ENCODE measurements at regions not wholly inside any gene's neighbourhood (a gene's known extent, or its start where the extent isn't known, plus 50 kb on each side); places are given as distances from the start of the nearest gene placed in this dataset.

DNA sequence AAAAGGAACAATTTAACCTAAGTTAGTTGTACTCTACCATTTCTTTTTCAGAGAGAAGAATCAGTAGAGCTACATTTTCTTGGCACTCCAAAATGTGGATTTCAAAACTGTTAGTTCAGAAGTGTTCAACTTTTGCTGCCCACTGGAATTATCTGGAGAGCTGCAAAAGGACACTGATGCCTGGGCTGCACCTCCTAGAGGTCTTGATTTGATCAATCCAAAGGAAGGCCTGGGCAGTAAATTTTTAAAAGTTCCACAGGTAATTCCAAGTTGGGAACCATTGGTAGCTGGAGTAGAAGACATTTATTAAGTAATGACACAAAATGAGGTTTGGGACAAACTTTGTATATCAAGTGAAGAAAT lies 79.3 kb upstream of the HMCN1 start (continued):
- TF ChIP-seq ZNF709 (CRISPR knock-in tag; IDR thresholded peaks at IDR 0.05), result no peak
- TF ChIP-seq, protein P1, sequence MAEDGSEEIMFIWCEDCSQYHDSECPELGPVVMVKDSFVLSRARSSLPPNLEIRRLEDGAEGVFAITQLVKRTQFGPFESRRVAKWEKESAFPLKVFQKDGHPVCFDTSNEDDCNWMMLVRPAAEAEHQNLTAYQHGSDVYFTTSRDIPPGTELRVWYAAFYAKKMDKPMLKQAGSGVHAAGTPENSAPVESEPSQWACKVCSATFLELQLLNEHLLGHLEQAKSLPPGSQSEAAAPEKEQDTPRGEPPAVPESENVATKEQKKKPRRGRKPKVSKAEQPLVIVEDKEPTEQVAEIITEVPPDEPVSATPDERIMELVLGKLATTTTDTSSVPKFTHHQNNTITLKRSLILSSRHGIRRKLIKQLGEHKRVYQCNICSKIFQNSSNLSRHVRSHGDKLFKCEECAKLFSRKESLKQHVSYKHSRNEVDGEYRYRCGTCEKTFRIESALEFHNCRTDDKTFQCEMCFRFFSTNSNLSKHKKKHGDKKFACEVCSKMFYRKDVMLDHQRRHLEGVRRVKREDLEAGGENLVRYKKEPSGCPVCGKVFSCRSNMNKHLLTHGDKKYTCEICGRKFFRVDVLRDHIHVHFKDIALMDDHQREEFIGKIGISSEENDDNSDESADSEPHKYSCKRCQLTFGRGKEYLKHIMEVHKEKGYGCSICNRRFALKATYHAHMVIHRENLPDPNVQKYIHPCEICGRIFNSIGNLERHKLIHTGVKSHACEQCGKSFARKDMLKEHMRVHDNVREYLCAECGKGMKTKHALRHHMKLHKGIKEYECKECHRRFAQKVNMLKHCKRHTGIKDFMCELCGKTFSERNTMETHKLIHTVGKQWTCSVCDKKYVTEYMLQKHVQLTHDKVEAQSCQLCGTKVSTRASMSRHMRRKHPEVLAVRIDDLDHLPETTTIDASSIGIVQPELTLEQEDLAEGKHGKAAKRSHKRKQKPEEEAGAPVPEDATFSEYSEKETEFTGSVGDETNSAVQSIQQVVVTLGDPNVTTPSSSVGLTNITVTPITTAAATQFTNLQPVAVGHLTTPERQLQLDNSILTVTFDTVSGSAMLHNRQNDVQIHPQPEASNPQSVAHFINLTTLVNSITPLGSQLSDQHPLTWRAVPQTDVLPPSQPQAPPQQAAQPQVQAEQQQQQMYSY (CRISPR knock-in tag; IDR thresholded peaks at IDR 0.05), result no peak

DNA sequence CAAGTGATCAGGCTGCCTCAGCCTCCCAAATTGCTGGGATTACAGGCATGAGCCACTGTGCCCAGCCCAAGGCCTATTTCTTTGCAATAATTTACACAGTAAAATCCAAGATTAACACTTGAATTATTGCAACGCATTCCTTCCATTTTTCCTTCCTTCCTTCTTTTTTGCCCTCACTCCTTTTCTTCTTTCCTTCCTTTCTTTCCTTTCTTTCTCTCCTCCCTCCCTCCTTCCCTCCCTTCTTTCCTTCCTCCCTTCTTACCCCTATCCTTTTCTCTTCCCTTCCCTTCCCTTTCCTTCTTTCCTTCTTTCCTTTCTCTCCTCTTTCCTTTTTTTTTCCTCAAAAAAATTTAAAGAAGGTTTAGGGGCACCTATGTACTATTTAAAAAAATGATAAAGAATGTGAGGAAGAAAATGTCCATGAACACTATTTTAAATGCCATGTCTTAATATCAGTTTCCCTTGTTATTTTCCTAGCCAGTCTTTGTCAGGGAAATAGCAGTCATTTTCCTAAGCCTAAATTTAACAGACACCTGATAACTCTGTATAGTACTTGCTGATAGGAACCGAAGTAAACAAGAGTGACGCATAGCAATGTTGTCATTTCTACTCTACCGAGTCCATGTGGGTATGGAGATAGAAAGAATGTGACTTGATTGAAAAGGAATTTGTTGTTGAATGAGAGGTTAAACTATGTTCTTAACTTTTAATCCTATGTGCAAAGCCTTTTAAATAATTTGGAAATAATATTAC lies 79.8 kb upstream of the HMCN1 start:
- no peak overlapping the region for H2AFZ ChIP-seq (ENCODE audit: low read length)
- no peak overlapping the region for H3K4me3 ChIP-seq (replicated peaks in 1 of 3; ENCODE audit: insufficient read depth in 1 of 3, low read depth in 2 of 3, low read length in 3 of 3)
- ChIA-PET POLR2A (no interaction called here), CTCF (ENCODE audit: low intra/inter-chr PET ratio, low total read pairs) (no interaction called here)
- no peak overlapping the region for H3K9ac ChIP-seq (ENCODE audit: insufficient read depth, low read depth, low read length)
- H3K79me2 ChIP-seq (ENCODE audit: insufficient read depth, low read length), result no peaks in the 10 kb centered on the region
- DNase-seq (ENCODE audit: low spot score) (peak; percentile 49), FAIRE-seq (no peak), ATAC-seq (peak; percentile 66; the same call in 2 of the 3 replicates)
- WGBS (ENCODE audit: low lambda C conversion rate), result 11% methylated on average over 4 of the region's 4 CpGs
- in situ Hi-C loops (cut with HindIII; ENCODE audit: extremely low pct_ligation_motif_present, low pct_unique_long_range_greater_than_20kb), result no loop called here
- H4K20me1 ChIP-seq (ENCODE audit: insufficient read depth, low read length), result no peaks in the 10 kb centered on the region
- H3K36me3 ChIP-seq (replicated peaks in 1 of 2; ENCODE audit: control insufficient read depth in 1 of 2, insufficient read depth in 2 of 2, low read length in 2 of 2), result no peaks in the 10 kb centered on the region
- H3K4me2 ChIP-seq (ENCODE audit: low read depth, low read length), result no peak overlapping the region
- intact Hi-C loops (cut with micrococcal nuclease; ENCODE audit: unreplicated experiment), result no loop called here
- BruUV-seq (replicated peaks), result no TSS peak
- peaks cover 15% of the 10 kb centered on the region for H3K4me1 ChIP-seq (ENCODE audit: insufficient read depth, low read length)
- peaks cover 16% of the 10 kb centered on the region; the same call in 1 of the 2 replicates for H3K9me3 ChIP-seq (ENCODE audit: low read length)
- no peak overlapping the region for H3K27ac ChIP-seq (ENCODE audit: extremely low read length, insufficient read depth, low read length)
- TF ChIP-seq FOXA3 (CRISPR knock-in tag; IDR thresholded peaks at IDR 0.05) (peak; percentile 69), ZNF343 (CRISPR knock-in tag; IDR thresholded peaks at IDR 0.05) (no peak), ZBTB21 (CRISPR knock-in tag; IDR thresholded peaks at IDR 0.05) (no peak), MLLT10 (CRISPR knock-in tag; IDR thresholded peaks at IDR 0.05) (no peak), FOXA1 (IDR thresholded peaks at IDR 0.05) (no peak), FOXA1 (CRISPR knock-in tag; IDR thresholded peaks at IDR 0.05) (peak; percentile 27; the same call in 1 of the 2 replicates), FOXK1 (CRISPR knock-in tag; IDR thresholded peaks at IDR 0.05; ENCODE audit: borderline replicate concordance, low read depth) (peak; percentile 28; the same call in 1 of the 2 replicates), CREB1 (IDR thresholded peaks at IDR 0.05) (0 out of 2 replicates have a peak, but pooled peaks have one; percentile 10), CREB1 (CRISPR knock-in tag; IDR thresholded peaks at IDR 0.05) (no peak), FOXP1 (IDR thresholded peaks at IDR 0.05) (no peak), FOXP1 (CRISPR knock-in tag; IDR thresholded peaks at IDR 0.05) (peak; percentile 31; the same call in 1 of the 2 replicates), SAP130 (CRISPR knock-in tag; IDR thresholded peaks at IDR 0.05; ENCODE audit: low read depth) (peak; percentile 41)
- TF ChIP-seq, protein P2, sequence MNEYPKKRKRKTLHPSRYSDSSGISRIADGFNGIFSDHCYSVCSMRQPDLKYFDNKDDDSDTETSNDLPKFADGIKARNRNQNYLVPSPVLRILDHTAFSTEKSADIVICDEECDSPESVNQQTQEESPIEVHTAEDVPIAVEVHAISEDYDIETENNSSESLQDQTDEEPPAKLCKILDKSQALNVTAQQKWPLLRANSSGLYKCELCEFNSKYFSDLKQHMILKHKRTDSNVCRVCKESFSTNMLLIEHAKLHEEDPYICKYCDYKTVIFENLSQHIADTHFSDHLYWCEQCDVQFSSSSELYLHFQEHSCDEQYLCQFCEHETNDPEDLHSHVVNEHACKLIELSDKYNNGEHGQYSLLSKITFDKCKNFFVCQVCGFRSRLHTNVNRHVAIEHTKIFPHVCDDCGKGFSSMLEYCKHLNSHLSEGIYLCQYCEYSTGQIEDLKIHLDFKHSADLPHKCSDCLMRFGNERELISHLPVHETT (CRISPR knock-in tag; conservative IDR thresholded peaks at IDR 0.05), result no peak
- no peaks in the 10 kb centered on the region for H3K27me3 ChIP-seq (ENCODE audit: control insufficient read depth in 1 of 2, insufficient read depth in 2 of 2, low read length in 2 of 2)
